AG09319 (cell line): ENCODE measurements at regions not wholly inside any gene's neighbourhood (a gene's known extent, or its start where the extent isn't known, plus 50 kb on each side); places are given as distances from the start of the nearest gene placed in this dataset.

Source experiments
- DNase-seq: peaks from one replicate; pipeline ENCODE4 v3.0.0-alpha.2; 2010; ENCODE audit warnings: low read depth; ENCODE audit errors: extremely low read depth
- TF ChIP-seq, protein P1 (sequence below): IDR thresholded peaks from 2 replicates; pipeline ENCODE4 v1.5.1; 2011; ENCODE audit warnings: low read depth, mild to moderate bottlenecking, inconsistent platforms, low read length, moderate library complexity

DNA sequence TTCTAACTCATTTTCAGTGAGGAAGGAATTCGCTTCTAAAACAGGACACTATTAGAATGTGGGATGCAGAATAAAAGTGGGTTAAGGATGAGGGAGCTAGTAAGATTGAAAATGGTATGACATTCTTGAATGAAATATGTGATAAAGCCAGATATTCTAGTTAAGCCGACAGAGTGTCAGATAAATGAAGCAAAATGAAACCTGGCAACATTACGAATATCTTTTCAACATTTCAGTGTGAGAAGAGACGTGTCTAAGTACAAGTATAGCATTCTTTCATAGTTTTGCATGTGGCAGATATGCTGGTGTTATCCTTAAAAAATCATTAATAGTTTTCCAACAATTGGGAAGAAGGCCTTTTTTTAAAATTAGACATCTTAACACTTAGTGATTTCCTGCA is 1101.4 kb downstream of the RPA4 start:
- no peak for DNase-seq
- TF ChIP-seq, protein P1, sequence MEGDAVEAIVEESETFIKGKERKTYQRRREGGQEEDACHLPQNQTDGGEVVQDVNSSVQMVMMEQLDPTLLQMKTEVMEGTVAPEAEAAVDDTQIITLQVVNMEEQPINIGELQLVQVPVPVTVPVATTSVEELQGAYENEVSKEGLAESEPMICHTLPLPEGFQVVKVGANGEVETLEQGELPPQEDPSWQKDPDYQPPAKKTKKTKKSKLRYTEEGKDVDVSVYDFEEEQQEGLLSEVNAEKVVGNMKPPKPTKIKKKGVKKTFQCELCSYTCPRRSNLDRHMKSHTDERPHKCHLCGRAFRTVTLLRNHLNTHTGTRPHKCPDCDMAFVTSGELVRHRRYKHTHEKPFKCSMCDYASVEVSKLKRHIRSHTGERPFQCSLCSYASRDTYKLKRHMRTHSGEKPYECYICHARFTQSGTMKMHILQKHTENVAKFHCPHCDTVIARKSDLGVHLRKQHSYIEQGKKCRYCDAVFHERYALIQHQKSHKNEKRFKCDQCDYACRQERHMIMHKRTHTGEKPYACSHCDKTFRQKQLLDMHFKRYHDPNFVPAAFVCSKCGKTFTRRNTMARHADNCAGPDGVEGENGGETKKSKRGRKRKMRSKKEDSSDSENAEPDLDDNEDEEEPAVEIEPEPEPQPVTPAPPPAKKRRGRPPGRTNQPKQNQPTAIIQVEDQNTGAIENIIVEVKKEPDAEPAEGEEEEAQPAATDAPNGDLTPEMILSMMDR = no peak

DNA sequence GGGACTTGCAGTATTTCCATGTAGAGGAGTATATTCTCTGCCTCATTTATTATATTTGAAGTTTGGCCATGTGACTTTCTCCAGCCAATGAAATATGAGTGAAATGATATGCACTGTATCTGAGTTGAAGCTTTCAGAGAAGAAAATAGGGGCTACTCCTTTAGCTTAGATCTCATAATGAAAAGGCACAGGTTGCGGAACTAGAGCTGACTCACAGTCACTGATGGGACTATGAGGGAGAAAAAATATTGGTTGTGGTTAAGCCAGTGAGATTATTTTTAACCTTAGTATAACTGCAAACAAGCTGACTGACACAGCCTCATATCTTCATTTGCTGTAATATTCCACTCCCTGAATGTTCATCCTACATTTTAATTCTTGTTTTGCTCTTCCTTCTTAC is 1104.3 kb downstream of the RPA4 start:
- TF ChIP-seq, protein P1 = no peak
- DNase-seq = no peak

DNA sequence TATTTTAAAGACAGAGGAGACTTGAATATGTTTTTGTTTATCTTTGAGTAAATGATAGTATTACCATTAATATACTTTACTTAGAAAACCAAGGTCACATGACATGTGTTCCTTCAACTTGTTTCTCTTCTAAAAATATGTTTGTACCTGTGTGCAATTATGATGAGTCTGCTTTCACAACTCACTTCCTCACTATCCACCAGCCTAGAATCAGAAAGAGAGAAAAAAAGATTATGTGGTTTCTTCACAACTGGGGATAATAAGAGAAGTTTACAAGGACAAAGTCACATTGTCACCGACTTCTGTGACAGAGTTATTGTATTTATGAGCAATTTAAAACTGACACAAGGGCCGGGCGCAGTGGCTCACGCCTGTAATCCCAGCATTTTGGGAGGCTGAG is 1112.1 kb downstream of the RPA4 start:
- DNase-seq = no peak
- TF ChIP-seq, protein P1 = no peak

- TF ChIP-seq, protein P1 = no peak
- DNase-seq = no peak
These were observed 1145.0 kb downstream of the RPA4 start for GRCh38 chrX:98028691-98029090.

DNA sequence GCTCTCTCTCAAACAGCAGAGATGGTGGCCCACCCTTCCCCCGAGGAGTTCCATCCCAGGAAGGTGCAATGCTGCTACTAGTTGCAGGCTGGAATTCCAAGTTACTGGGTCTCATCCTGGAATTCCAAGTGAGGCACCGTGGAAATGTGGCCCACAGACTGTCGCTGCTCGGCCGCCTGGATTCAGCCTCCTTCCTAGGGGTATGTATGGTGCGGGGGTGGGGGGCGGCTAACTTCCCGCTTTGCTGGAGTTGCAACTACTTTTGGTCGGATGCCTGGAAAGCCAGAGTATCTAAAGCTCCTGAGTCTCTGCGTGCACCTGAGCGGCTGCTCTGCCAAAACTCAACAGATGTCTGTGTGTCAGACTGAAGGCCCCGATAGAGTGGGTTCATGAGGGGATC is 1146.2 kb downstream of the RPA4 start:
- TF ChIP-seq, protein P1 = no peak
- no peak for DNase-seq

DNA sequence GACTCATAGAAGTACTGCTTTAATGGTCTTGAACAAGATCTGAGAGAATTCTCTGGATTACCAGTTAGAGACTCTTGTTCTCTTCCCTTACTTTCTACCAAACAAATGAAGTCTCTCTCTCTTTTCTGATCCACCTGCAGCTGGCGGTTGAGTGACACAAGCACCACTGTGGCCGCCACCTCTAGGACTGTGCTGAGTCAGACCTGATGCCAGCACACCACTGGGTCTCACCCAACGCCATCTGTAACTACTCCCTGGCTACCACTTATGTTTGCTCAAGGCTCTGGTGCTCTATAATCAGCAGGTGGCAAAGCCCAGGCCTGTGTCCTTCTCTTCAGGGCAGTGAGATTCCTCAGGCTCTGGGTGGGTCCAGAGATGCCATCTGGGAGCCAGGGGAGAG is 1173.5 kb downstream of the RPA4 start:
- TF ChIP-seq, protein P1 = no peak
- no peak for DNase-seq

DNA sequence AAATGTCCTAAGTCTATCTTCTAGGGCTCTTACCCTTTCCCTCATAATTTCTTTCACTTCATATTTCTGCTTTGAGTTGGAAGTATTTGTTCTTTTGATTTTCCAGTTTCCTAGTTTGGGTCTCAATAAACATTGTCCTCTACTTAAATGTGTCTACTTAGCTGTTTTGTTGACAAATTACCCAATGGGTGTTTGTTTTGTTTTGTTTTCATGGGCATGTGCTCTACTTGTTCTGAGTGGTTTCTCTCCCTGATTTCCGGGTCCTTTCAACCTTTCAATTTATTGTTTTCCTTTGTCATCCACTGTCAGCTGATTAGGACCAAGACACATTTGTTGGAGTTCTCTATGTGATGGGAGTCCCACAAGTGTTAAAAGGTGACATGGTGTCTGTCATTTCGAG is 1181.4 kb downstream of the RPA4 start:
- TF ChIP-seq, protein P1 = no peak
- DNase-seq = no peak

- TF ChIP-seq, protein P1 = no peak
- DNase-seq = no peak
These were observed 1183.9 kb downstream of the RPA4 start for GRCh38 chrX:98067611-98068010.
